MM.1S (cell line): ENCODE measurements at regions not wholly inside any gene's neighbourhood (a gene's known extent, or its start where the extent isn't known, plus 50 kb on each side); places are given as distances from the start of the nearest gene placed in this dataset.
A peak's percentile ranks its signal among the peaks of the same experiment; 100 is the strongest.

ENCODE experiments used
- DNase-seq: peaks from one replicate; pipeline ENCODE4 v3.0.0-alpha.2; 2015
- H2AFZ ChIP-seq: fragments of 300-600 bp; sonication (generic); 2 replicates; pipeline ENCODE4 v1.6.0; 2016; ENCODE audit warnings: antibody characterized with exemption, low read length
- H3F3A ChIP-seq: fragments of 300-600 bp; sonication (generic); 2 replicates; pipeline ENCODE4 v1.6.1; 2016; ENCODE audit warnings: mild to moderate bottlenecking, antibody characterized with exemption, low read length, moderate library complexity, mixed read lengths; ENCODE audit not compliant: insufficient read depth
- H3K27ac ChIP-seq: fragments of 300-600 bp; sonication (generic); 2 replicates; pipeline ENCODE4 v1.5.1; 2016; ENCODE audit warnings: mild to moderate bottlenecking, low read length
- H3K27me3 ChIP-seq: fragments of 300-600 bp; sonication (generic); replicated peaks from 2 replicates; pipeline ENCODE4 v1.6.0; 2016; ENCODE audit warnings: low read length; ENCODE audit not compliant: insufficient read depth
- H3K36me3 ChIP-seq: fragments of 300-600 bp; sonication (generic); replicated peaks from 2 replicates; pipeline ENCODE4 v1.6.1; 2016; ENCODE audit warnings: mild to moderate bottlenecking, low read length, mixed read lengths; ENCODE audit not compliant: insufficient read depth
- H3K4me1 ChIP-seq: fragments of 300-600 bp; sonication (generic); 2 replicates; pipeline ENCODE4 v1.6.1; 2016; ENCODE audit warnings: low read length, mixed read lengths
- H3K4me2 ChIP-seq: fragments of 300-600 bp; sonication (generic); 2 replicates; pipeline ENCODE4 v1.6.0; 2016; ENCODE audit warnings: low read depth, low read length
- H3K4me3 ChIP-seq: fragments of 300-600 bp; sonication (generic); 2 replicates; pipeline ENCODE4 v1.5.1; 2016; ENCODE audit warnings: low read length, mixed read lengths
- H3K79me2 ChIP-seq: fragments of 300-600 bp; sonication (generic); 2 replicates; pipeline ENCODE4 v1.6.1; 2016; ENCODE audit warnings: mixed run types, low read length, mixed read lengths
- H3K9ac ChIP-seq: fragments of 300-600 bp; sonication (generic); 2 replicates; pipeline ENCODE4 v1.6.1; 2016; ENCODE audit warnings: low read length, mixed read lengths
- H3K9me2 ChIP-seq: fragments of 300-600 bp; sonication (generic); replicated peaks from 2 replicates; pipeline ENCODE4 v1.6.1; 2016; ENCODE audit warnings: mild to moderate bottlenecking, low read length, mixed read lengths; ENCODE audit not compliant: insufficient read depth
- H3K9me3 ChIP-seq: fragments of 300-600 bp; sonication (generic); replicated peaks from 2 replicates; pipeline ENCODE4 v1.6.1; 2016; ENCODE audit warnings: mild to moderate bottlenecking, low read length, mixed read lengths; ENCODE audit not compliant: insufficient read depth
- H4K20me1 ChIP-seq: fragments of 300-600 bp; sonication (generic); 2 replicates; pipeline ENCODE4 v1.6.1; 2016; ENCODE audit warnings: mild to moderate bottlenecking, low read length, moderate library complexity, mixed read lengths; ENCODE audit not compliant: insufficient read depth
- EZH2 ChIP-seq: fragments of 300-600 bp; sonication (generic); optimal IDR thresholded peaks from 2 replicates; pipeline ENCODE3; 2017; ENCODE audit warnings: low read depth, mild to moderate bottlenecking, antibody characterized with exemption, low read length, mixed read lengths
- EZH2phosphoT487 ChIP-seq: fragments of 300-600 bp; sonication (generic); IDR thresholded peaks from 2 replicates; pipeline ENCODE4 v1.6.1; 2018; ENCODE audit warnings: antibody characterized with exemption, low read length
- TF ChIP-seq, protein P1 (sequence below): fragments of 300-600 bp; sonication (generic); IDR thresholded peaks from 2 replicates; pipeline ENCODE4 v1.5.1; 2016; ENCODE audit warnings: antibody characterized with exemption, low read length, mixed read lengths

DNA sequence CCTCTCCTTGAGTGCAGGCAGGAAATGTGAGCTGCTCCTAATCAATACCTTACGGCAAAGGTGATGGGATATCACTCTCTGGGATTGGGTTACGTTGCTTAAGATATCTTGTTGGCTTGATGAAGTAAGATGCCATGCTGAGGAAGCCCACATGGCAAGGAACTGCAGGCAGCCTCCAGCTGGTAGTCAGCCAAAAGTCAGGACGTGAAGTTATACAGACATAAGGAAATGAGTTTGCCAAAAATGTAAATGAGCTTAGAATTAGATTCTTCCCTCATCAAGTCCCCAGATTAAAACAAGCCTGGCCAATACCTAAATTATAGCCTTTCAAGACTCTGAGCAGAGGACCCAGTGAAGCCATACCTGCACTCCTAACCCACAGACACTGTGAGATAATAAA, 155.0 kb downstream of the QDPR start:
- no peak for DNase-seq
- Histone ChIP-seq H3K4me2 (no peak overlapping the region), H3K9me3 (no peaks in the 10 kb centered on the region), H2AFZ (no peak overlapping the region), H3F3A (no peaks in the 10 kb centered on the region), H4K20me1 (no peaks in the 10 kb centered on the region), H3K79me2 (no peaks in the 10 kb centered on the region), H3K27ac (no peak overlapping the region), H3K9me2 (no peaks in the 10 kb centered on the region), H3K36me3 (no peaks in the 10 kb centered on the region), H3K27me3 (no peaks in the 10 kb centered on the region), H3K9ac (no peak overlapping the region), H3K4me1 (no peaks in the 10 kb centered on the region), H3K4me3 (no peak overlapping the region)
- no peak for TF ChIP-seq EZH2
- TF ChIP-seq, protein P1, sequence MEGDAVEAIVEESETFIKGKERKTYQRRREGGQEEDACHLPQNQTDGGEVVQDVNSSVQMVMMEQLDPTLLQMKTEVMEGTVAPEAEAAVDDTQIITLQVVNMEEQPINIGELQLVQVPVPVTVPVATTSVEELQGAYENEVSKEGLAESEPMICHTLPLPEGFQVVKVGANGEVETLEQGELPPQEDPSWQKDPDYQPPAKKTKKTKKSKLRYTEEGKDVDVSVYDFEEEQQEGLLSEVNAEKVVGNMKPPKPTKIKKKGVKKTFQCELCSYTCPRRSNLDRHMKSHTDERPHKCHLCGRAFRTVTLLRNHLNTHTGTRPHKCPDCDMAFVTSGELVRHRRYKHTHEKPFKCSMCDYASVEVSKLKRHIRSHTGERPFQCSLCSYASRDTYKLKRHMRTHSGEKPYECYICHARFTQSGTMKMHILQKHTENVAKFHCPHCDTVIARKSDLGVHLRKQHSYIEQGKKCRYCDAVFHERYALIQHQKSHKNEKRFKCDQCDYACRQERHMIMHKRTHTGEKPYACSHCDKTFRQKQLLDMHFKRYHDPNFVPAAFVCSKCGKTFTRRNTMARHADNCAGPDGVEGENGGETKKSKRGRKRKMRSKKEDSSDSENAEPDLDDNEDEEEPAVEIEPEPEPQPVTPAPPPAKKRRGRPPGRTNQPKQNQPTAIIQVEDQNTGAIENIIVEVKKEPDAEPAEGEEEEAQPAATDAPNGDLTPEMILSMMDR: no peak
- TF ChIP-seq EZH2phosphoT487: no peak

DNA sequence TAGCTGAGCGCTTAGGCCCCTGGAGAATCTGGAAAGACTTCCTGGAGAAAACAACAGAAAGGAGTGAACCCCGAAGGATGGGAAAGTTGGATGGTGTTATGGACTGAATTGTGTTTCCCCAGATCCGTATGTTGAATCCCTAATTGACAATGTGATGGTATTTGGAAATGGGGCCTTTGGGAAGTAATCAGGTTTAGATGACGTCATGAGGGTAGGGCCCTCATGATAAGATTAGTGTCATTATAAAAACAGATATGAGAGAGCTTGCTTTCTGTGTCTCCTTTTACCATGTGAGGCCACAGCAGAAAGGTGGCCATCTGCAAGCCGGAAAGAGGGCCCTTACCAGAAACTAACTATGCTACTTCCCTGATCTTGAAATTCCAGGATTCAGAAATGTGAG, 159.5 kb downstream of the QDPR start:
- no peaks in the 10 kb centered on the region for H3F3A ChIP-seq
- no peaks in the 10 kb centered on the region for H3K4me1 ChIP-seq
- TF ChIP-seq EZH2phosphoT487 (no peak), EZH2 (no peak)
- TF ChIP-seq, protein P1: no peak
- H3K27me3 ChIP-seq: no peaks in the 10 kb centered on the region
- no peaks in the 10 kb centered on the region for H3K9me3 ChIP-seq
- H3K4me2 ChIP-seq: no peak overlapping the region
- no peak for DNase-seq
- no peaks in the 10 kb centered on the region for H3K79me2 ChIP-seq
- H3K27ac ChIP-seq: no peak overlapping the region
- no peak overlapping the region for H3K9ac ChIP-seq
- H3K4me3 ChIP-seq: no peak overlapping the region
- no peaks in the 10 kb centered on the region for H3K9me2 ChIP-seq
- H4K20me1 ChIP-seq: no peaks in the 10 kb centered on the region
- H2AFZ ChIP-seq: no peak overlapping the region
- no peaks in the 10 kb centered on the region for H3K36me3 ChIP-seq

DNA sequence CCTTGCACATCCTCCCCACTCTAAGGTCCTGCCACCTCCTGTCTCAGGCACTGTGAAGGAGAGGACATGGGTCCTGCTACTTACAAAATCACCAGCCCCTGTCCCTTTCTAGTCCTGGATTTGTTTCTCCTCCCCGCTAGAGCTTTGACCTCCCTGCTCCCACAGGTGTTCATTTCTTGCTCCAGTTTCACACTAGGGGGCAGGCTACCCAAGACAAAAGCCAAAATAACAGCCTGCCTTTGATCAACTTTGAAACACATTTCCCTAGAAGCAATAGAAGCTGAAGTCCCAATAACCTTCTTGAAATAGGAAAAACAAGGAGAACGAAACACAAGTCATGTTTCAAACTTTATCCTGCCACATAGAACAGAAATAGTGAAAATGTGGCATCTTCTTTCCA, 164.4 kb downstream of the QDPR start:
- no peak overlapping the region for H3K4me2 ChIP-seq
- TF ChIP-seq, protein P1: peak; percentile 74
- TF ChIP-seq EZH2: no peak
- no peaks in the 10 kb centered on the region for H3K79me2 ChIP-seq
- no peak overlapping the region for H2AFZ ChIP-seq
- H3K9me2 ChIP-seq: no peaks in the 10 kb centered on the region
- no peak overlapping the region for H3K4me3 ChIP-seq
- DNase-seq: peak; percentile 53
- H3K9ac ChIP-seq: no peak overlapping the region
- no peaks in the 10 kb centered on the region for H4K20me1 ChIP-seq
- no peaks in the 10 kb centered on the region for H3K36me3 ChIP-seq
- no peaks in the 10 kb centered on the region for H3K9me3 ChIP-seq
- H3K27me3 ChIP-seq: no peaks in the 10 kb centered on the region
- no peaks in the 10 kb centered on the region for H3F3A ChIP-seq
- no peak overlapping the region for H3K27ac ChIP-seq
- H3K4me1 ChIP-seq: no peaks in the 10 kb centered on the region

DNA sequence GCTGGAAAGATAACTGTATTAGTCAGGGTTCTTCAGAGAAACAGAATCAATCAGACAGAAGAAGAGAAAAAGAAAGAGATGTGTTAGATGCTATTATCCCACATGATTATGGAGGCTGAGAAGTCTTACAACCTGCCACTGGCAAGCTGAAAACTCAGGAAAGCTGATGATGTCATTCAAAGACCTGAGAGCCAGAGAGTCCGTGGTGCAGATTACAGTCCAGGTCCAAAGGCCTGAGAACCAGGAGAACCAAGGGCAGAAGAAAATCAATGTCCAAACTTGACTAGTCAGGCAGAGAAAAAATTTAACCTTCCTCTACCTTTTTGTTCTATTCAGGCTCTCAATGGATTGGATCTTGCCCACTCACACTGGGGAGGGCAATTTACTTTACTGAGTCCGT, 172.5 kb downstream of the QDPR start:
- H3K27ac ChIP-seq: no peak overlapping the region
- TF ChIP-seq, protein P1: no peak
- no peak for TF ChIP-seq EZH2phosphoT487
- TF ChIP-seq EZH2: no peak
- no peaks in the 10 kb centered on the region for H3K36me3 ChIP-seq
- H3K27me3 ChIP-seq: peaks cover 19% of the 10 kb centered on the region
- H2AFZ ChIP-seq: no peak overlapping the region
- H3K9me3 ChIP-seq: no peaks in the 10 kb centered on the region
- peaks cover 4% of the 10 kb centered on the region for H3F3A ChIP-seq
- H3K4me3 ChIP-seq: no peak overlapping the region
- no peak overlapping the region for H3K4me2 ChIP-seq
- no peaks in the 10 kb centered on the region for H3K9me2 ChIP-seq
- peaks cover 18% of the 10 kb centered on the region for H3K4me1 ChIP-seq
- no peak overlapping the region for H3K9ac ChIP-seq
- no peaks in the 10 kb centered on the region for H3K79me2 ChIP-seq
- H4K20me1 ChIP-seq: no peaks in the 10 kb centered on the region
- no peak for DNase-seq
